ENCODE measurements at regions not wholly inside any gene's neighbourhood (a gene's known extent, or its start where the extent isn't known, plus 50 kb on each side); places are given as distances from the start of the nearest gene placed in this dataset.

DNA sequence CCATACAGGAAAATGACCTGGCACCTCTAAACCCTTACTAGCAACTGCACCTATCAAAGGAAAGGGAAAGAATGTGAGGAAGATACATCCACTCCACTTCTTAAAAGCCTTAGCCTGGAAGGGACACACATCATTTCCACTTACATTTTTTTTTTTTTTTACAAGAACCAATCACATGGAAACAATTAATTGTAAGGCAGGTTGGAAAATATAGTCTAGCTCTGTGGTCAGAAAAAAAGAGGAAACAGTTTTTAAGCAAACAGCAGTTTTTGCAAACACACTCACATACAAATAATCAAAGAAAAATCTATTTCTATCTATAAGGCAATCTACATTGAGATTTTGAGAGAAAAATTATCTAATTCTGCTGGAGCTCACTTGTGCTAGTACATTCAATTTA lies 98.9 kb upstream of the SPRED1 start:
- no peak for DNase-seq (ENCODE audit: low spot score)
- in situ Hi-C loops (cut with HindIII; ENCODE audit: low sequenced_read_pairs) = no loop called here

DNA sequence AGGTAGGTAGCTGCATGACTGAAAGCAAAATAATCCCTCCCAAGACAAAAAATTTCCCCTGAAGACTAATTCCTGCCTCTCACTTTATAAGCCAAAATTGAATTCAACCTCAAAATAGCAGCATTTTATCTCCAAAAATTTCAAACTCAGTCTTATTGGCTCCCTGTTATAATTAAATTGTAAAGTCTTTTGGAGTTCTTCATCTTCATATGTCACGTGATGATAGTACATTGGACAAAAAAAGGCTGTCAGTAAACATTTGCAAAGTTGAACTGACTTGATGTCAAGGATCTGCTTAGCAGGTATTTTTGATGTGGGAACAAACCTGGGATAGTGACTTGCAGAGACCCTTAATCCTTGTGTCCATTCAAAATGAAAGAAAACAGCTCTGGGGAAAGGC lies 98.4 kb upstream of the SPRED1 start:
- DNase-seq (ENCODE audit: low spot score) = no peak
- in situ Hi-C loops (cut with HindIII; ENCODE audit: low sequenced_read_pairs) = no loop called here

DNA sequence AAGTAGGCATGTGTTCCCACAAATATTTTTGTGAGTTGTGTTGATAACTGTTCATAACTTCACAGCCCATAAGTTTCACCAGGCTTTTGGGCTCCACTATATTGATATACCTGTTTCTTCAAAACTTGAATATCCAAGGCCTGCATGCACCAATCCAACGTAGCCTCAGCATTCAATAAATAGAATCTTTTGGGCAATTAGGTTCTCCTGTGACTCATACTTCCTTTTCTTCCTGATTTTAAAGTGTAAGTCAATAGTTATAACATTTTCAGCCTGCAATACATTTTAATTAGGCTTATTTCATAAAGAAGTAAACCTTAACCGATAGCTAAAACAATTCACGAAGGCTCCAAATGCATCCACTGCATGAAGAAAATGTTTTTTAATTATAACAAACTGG lies 97.8 kb upstream of the SPRED1 start:
- DNase-seq (ENCODE audit: low spot score) = no peak
- in situ Hi-C loops (cut with HindIII; ENCODE audit: low sequenced_read_pairs) = no loop called here

DNA sequence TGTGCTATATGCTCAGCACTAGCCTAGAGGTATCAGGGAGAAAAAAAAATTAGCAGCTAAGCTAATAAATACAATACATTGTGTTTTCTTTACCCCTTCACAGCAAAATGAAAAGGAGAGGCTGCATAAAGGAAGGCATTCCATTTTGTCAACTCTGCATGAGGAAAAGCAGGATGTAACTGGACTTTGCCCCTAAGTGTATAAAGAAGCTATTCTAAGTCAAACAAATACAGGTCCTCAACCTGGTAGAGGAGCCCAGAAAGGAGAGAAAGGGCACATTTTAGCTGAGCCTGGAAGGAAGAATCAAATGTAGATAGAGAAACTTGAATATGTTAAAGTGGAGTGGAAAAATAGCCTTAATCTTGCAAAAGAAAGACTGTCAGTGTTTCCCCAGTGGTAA lies 89.0 kb upstream of the SPRED1 start:
- no peak for DNase-seq (ENCODE audit: low spot score)

DNA sequence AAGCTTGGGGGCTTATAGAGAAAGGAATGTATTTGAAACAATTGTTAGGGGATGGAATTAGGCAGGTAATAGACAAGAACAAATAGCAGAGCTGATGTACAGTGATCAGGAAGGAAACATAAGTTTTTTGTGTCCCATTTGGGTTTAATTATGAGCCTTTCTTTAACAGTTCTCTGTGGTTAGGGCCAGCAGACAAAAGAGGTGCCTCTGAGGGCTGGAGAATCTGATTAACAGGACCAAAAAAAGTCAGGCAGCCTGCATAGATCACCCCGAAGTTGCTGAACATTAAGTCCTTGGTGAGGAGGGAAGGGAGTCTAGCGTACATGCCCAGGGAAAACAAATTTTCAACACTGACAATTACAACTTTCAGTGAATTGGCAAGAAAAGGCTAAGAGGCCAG lies 88.6 kb upstream of the SPRED1 start:
- in situ Hi-C loops (cut with HindIII; ENCODE audit: low sequenced_read_pairs) = no loop called here
- DNase-seq (ENCODE audit: low spot score) = no peak

More for the DNA sequence above, 89.0 kb upstream of the SPRED1 start:
- in situ Hi-C loops (cut with HindIII; ENCODE audit: low sequenced_read_pairs) = no loop called here

DNA sequence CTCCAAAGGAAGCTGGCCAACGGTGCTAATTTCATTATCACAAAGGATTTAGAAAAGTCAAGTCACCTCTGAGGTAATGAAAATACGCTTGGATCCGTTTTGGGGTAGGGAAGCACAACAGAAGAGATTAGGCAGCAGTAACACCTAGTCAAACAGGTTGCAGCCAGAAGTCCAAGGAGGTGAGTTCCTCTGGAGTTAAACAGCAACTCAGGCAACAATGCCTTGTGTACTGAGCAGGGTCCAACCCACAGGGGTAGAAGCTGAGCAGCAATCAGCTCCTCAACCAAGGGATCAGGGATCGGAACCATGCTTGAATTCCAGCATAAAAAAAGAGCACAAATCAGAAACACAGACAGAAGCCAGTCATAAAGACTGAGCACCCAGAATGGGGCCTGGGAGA lies 88.1 kb upstream of the SPRED1 start:
- in situ Hi-C loops (cut with HindIII; ENCODE audit: low sequenced_read_pairs) = no loop called here
- DNase-seq (ENCODE audit: low spot score) = no peak

DNA sequence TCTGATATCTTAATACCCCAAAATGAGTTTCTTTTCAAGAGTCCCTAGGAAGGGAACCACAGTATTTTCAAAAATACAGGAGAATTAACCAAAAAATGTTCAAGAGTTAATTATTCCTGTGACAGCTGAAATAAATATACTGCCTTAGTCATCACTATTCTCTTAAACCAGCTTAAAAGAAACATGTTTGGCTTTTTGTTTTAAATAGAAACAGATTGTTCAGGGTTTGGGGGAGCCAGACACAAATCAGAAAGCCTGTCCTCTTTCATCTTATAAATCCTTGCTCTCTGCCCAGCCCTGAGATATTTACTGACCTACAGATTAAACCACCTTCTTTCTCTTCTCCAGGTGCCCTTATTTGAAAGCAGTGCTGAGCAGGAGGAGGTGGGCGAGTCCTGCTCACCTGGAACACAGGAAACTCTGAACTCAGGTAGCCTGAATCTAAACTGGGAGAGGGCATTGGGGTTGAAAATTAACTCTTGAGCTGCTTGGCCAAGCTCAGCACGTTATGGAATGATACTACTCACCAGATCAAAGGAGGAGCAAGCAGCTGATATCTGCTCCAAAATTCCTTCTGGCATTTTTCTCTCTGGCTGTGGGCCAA lies 84.1 kb upstream of the SPRED1 start:
- in situ Hi-C loops (cut with HindIII; ENCODE audit: low sequenced_read_pairs) = no loop called here
- DNase-seq (ENCODE audit: low spot score) = no peak

DNA sequence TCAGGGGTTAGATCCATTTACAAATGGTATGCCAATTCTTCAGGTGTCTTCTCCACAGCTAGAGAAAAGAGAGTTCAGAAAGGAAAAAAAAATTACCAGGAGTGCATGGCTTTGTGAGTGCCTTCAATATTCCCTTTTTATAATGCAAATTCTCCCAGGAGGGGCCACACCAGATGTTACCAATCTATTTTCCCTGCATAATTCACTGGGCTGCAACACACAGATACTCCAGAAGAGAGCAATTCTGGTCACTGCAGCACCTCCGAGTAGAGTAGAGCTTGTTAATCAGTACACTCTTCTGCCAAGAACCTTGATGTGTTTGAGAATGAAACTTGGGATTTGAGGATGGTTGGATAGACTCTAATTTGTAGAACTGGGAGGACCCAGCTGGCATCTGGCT lies 80.7 kb upstream of the SPRED1 start:
- in situ Hi-C loops (cut with HindIII; ENCODE audit: low sequenced_read_pairs) = no loop called here
- DNase-seq (ENCODE audit: low spot score) = no peak

DNA sequence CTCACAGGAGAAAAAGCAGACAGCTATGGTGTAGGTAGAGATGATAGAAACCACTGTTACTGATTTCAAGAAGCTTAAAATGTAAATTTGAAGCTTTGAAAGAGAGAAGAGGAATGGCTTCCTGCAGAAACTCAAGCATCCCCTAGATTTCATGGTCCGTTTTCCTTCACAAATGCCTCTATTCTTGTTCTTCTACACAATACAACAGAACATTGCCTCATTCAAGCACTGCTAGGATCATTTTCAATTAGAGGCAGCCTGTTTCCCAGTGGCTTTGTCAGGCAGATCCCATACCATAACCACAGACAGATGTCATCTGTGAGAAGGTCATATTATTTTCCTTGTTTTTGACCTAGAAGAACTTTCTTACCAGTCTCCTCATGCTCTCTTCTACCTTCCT lies 77.9 kb upstream of the SPRED1 start:
- no peak for DNase-seq (ENCODE audit: low spot score)
- in situ Hi-C loops (cut with HindIII; ENCODE audit: low sequenced_read_pairs) = no loop called here

DNA sequence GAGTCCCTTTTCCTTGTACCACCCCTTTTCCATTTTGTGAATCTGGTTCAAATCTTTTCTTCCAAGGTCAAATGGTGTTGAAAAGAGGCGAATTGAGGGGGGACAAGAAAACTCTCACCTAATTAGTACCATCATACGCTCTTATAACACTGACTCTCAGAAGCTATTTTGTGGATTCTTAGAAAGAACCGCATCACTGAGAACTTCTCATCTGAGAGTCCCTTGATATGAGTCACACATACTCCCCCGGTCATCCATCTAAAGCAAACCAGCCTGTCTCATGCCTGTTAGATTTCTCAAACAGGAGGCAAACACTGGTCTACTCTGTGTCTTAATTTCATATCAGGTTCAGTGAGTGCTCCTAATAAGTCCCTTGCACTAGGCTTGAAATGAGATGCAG lies 76.5 kb upstream of the SPRED1 start:
- no peak for DNase-seq (ENCODE audit: low spot score)
- in situ Hi-C loops (cut with HindIII; ENCODE audit: low sequenced_read_pairs) = no loop called here

DNA sequence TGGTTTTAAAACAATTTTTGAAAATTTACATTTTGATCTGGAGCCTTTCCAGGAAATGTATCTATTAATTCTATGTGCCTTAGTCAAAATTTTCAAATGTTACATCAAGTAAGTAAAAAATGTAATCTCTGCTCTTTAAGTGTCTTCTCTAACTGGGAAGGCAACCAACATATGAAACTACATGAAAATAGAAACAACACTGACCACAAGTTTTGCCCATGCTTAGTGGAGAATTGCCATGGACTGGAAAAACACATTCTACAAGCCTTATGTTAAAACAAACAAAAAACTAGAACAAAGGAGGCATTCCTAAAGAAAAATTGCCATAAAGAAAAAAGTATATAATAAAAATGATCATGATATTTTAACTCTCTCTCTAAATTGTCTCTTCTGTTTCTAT lies 75.9 kb upstream of the SPRED1 start:
- DNase-seq (ENCODE audit: low spot score) = no peak
- in situ Hi-C loops (cut with HindIII; ENCODE audit: low sequenced_read_pairs) = no loop called here

DNA sequence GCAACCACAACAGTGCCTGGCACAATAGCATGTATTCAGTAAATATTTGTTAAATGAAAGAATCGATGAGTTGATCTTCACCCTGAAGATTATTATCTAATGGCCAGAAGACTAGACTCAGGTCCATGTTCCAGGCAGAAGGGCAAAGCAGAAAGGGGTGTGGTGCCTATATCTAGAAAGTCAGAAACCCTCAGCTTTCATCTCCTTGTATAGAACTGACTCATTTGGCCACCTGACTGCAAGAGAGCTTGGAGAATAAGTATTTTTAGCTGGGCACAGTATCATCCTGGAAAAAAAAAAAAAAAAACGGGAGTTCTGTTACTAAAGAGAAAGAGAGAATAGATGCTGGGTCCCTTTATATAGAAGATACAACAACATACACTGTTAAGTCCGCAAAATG lies 69.7 kb upstream of the SPRED1 start:
- in situ Hi-C loops (cut with HindIII; ENCODE audit: low sequenced_read_pairs) = no loop called here
- no peak for DNase-seq (ENCODE audit: low spot score)

DNA sequence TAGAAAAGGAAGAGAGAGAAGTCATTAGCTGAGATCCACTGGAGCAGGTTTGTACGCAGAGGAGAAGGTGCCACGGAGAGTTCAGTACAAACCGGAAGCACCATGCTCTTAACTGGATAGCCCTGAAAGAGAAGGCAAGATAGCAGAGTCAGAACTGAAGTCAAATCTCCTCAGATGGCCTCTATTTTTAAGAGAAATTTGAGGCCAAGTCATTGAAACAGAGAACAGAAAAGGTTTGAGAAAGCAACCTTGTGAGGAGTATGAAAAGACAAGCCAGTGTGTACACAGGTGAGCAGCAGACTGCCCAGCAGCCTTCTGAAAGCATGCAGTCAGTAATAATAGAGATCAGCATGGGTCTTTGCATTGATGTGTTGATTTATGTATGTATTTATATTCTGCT lies 66.1 kb upstream of the SPRED1 start:
- in situ Hi-C loops (cut with HindIII; ENCODE audit: low sequenced_read_pairs) = no loop called here
- no peak for DNase-seq (ENCODE audit: low spot score)

DNA sequence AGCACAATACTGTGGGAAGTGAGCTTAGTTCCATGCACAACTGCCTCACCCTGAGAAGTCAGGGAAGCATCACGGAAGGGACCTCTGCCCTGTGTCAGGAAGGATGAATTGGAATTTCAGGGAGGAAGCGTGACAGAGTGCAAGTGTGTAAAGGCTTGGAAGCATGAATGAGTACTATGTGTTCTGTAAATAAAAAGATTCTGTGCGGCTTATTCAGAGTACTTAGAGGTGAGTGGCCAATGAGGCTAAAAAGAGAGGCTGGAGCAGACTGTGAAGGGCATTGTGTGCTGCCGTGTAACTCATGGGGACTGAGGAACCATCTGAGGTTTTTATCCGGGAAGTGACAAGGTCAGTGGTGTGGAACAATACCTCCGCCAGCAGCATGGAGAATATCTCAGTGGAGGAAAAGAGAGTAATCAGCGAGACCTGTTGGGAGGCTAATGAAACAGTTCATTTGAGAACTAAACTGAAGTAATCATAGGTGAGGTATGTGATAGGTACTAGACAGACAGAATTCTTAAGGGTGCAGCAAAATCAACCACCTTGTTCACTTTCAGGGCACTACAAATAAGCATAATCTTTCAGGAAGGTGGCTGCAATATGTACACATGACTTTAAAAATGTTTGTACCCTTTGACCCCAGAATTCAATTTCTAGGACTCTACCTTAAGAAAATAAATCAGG lies 64.9 kb upstream of the SPRED1 start:
- DNase-seq (ENCODE audit: low spot score) = no peak
- in situ Hi-C loops (cut with HindIII; ENCODE audit: low sequenced_read_pairs) = no loop called here

DNA sequence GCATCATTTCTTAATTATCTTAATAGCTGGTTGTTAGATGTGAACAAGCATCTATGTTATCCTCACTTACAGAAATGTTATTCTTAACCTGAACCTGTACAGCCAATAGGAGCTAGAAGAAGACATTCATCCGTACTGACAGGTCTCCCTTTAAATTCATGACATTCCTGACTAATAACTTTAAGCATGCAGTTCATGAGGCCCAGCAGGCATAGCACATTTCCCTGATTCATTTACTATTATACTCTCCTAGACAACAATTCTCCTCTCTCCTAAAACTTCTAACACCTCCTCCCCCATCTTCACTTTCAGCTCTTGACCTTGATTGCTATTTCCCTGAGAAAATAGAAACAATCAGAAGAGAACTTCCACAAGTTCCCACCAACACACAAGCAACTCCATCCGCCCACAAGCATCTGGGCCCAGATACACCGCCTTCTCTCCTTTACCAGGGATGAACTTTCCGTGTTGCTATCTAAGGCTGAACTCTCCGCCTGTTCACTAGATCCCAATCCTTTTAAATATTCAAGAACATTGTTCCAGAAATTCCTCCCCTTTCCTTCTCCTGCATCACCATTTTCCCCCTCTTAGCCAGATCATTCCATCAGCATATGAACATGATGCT lies 62.9 kb upstream of the SPRED1 start:
- in situ Hi-C loops (cut with HindIII; ENCODE audit: low sequenced_read_pairs) = no loop called here
- DNase-seq (ENCODE audit: low spot score) = no peak

DNA sequence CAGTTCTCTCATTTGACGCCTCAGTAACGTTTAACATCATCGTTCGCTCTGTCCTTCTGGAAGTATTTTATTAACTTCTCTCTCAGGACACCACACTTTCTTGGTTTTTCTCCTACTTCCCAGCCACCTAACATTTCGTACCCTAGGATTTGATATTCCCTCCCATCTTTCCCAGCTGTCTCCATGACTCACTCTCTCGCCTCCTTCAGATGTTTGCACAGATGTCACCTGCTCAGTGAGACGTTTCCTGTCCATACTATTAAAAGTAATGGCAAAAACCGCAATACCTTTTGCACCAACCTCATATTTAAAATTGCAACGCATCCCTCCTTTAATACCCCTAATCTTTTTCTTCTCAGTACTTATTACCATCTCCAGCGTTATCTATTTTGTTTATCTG lies 62.1 kb upstream of the SPRED1 start:
- DNase-seq (ENCODE audit: low spot score) = no peak
- in situ Hi-C loops (cut with HindIII; ENCODE audit: low sequenced_read_pairs) = no loop called here

DNA sequence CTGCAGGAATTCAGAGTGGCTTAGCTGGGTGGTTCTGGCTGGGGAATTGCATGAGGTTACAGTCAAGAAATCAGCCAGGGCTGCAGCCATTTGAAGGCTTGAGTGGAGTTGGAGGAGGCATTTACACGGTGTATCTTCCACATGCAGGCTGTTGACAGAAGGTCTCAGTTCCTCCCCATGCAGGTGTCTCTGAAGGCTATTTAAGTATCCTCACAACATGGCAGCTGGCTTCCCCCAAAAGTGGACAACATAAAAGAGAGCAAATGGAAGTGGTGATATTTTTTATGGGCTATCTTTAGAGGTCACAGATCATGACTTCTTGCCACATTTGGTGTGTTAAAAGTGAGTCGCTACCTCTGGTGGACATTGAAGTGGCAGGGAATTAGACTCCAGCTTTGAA lies 60.1 kb upstream of the SPRED1 start:
- in situ Hi-C loops (cut with HindIII; ENCODE audit: low sequenced_read_pairs) = no loop called here
- no peak for DNase-seq (ENCODE audit: low spot score)

DNA sequence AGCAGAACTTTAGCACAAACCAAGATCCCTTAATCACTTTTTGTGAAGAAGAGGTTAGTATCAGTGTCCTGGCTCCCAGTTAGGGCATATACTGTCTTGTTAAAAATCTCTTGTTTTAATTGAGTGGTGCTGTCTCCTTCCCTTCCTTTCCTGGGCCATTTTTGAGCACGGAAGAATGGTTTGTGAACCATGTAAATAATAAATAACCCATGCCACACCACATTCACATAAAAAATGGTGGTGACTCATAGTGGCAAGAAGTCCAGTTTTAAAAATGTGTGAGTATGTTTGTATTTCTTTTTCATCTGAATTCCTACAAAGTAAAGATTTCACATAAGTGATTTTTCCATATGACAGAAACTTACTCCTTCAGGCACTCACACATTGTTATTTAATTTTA lies 59.1 kb upstream of the SPRED1 start:
- in situ Hi-C loops (cut with HindIII; ENCODE audit: low sequenced_read_pairs) = no loop called here
- no peak for DNase-seq (ENCODE audit: low spot score)

DNA sequence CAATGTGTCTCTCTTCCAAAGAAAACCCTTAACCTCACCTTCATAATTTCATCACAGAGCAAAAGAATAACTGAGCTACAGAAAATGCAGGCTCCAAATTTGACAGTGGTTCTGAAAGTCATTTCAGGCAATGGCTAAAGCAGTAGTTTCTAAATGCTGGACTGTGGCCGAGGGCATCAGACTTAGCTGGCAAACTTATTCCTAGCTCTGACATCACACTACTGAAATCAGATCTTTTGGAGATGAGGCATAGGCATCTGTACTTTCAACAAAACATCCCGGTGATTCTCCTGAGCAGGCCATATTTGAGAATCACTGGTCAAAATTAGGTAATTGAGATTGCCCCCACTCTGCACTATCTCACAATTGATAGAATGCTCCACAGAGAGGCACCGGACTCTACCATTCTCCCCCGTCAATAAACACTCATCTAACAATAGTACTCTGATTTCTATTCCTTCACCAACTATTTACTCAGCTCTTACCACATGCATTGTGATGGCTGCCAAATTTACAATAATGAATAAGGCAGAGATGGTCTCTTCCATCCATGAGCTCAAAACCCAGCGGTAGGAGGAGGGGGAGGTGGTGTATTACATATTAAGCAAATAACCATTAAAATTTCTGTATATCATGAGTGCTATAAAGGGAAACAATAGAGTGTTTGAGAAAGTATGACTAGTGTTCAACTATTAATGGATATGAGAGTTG lies 57.3 kb upstream of the SPRED1 start:
- no peak for DNase-seq (ENCODE audit: low spot score)
- in situ Hi-C loops (cut with HindIII; ENCODE audit: low sequenced_read_pairs) = no loop called here

DNA sequence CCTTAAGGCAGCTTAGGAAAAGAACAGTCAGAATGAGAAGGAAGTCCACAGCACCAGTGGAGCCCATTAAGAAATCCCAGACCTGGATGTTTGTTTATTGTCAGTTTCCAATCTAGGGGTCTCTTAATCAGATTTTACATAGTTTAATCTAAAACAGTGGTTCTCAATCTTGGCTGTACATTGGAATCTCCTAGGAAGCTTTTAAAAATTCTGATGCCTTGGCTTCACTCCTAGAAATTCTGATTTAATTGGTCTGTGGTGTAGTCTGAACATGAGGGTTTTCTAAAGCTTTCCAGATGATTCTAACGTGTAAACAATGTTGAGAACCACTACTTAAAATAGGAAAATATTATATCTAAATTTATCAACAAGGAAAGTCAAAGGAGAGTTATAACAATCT lies 56.6 kb upstream of the SPRED1 start:
- in situ Hi-C loops (cut with HindIII; ENCODE audit: low sequenced_read_pairs) = no loop called here

More for the DNA sequence above, 56.6 kb upstream of the SPRED1 start:
- DNase-seq (ENCODE audit: low spot score) = no peak

Measured in G401 (cell line).